ENCODE measurements at regions not wholly inside any gene's neighbourhood (a gene's known extent, or its start where the extent isn't known, plus 50 kb on each side); places are given as distances from the start of the nearest gene placed in this dataset.

DNA sequence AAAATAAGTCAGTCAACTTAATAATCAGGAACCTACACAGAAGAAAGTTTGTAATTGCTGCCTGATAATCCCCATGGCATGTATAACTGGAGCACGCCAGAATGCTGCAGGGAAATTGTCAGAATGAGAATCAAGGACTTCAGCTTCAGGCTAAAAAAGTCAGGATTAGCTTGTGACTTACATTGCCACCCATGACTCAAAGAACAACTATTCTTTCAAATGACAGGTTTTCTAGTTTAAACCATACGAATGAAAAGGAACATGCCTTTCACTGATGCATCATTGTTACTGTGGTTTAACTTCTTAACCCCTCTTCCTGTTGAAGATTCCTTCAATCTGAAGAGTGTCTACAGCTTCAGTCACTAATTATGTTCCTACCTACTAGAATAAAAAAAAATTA lies 112.4 kb downstream of the ISL1 start:
- ChIA-PET CTCF (no interaction called here), POLR2A (no interaction called here)
- H3K27me3 Mint-ChIP-seq: no peaks in the 10 kb centered on the region
- Histone ChIP-seq H3K4me1 (ENCODE audit: insufficient read depth, low read length) (no peaks in the 10 kb centered on the region), H3K9me3 (ENCODE audit: control insufficient read depth in 1 of 2, insufficient read depth in 1 of 2, low read length in 2 of 2) (peaks cover 0 to 10% of the 10 kb centered on the region in 2 experiments), H3K27me3 (ENCODE audit: control insufficient read depth in 1 of 2, insufficient read depth in 2 of 2, low read length in 2 of 2) (no peaks in the 10 kb centered on the region), H3K4me3 (ENCODE audit: low read length) (no peak overlapping the region), H3K36me3 (ENCODE audit: insufficient read depth, low read length) (no peaks in the 10 kb centered on the region), H3K27ac (ENCODE audit: low read depth in 1 of 2, low read length in 2 of 2) (no peak overlapping the region)
- H3K27ac Mint-ChIP-seq: no peak overlapping the region
- H3K4me1 Mint-ChIP-seq (ENCODE audit: low read depth): no peaks in the 10 kb centered on the region
- H3K36me3 Mint-ChIP-seq (ENCODE audit: low read depth): no peaks in the 10 kb centered on the region
- DNase-seq (no peak), ATAC-seq (ENCODE audit: poor library complexity) (no peak)
- intact Hi-C loops (cut with DNase I, micrococcal nuclease): no loop called here
- no peak overlapping the region for H3K4me3 Mint-ChIP-seq
- TF ChIP-seq, protein P1, sequence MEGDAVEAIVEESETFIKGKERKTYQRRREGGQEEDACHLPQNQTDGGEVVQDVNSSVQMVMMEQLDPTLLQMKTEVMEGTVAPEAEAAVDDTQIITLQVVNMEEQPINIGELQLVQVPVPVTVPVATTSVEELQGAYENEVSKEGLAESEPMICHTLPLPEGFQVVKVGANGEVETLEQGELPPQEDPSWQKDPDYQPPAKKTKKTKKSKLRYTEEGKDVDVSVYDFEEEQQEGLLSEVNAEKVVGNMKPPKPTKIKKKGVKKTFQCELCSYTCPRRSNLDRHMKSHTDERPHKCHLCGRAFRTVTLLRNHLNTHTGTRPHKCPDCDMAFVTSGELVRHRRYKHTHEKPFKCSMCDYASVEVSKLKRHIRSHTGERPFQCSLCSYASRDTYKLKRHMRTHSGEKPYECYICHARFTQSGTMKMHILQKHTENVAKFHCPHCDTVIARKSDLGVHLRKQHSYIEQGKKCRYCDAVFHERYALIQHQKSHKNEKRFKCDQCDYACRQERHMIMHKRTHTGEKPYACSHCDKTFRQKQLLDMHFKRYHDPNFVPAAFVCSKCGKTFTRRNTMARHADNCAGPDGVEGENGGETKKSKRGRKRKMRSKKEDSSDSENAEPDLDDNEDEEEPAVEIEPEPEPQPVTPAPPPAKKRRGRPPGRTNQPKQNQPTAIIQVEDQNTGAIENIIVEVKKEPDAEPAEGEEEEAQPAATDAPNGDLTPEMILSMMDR (IDR thresholded peaks at IDR 0.05): no peak
- H3K9me3 Mint-ChIP-seq: peaks cover 8% of the 10 kb centered on the region

DNA sequence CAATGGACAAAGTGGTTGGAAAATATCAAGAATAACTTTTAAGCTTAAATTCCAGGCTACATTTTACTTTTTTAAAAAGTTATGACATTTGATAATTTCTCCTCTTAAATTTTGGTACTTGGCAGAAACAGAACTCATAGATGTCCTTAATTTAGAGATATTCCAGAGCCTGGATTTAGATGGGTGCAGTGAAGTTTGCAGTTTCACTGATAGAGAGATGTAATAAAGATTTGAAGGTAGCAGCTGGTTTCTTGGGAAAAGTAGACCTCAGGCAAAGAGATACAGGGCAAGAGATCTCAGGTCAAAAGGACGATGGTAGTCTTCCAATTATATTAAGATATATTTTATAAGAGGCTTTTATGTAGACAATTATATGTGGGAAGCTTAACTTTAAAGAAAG lies 134.6 kb downstream of the ISL1 start:
- intact Hi-C loops (cut with DNase I, micrococcal nuclease): no loop called here
- Histone ChIP-seq H3K36me3 (ENCODE audit: insufficient read depth, low read length) (no peaks in the 10 kb centered on the region), H3K9me3 (ENCODE audit: control insufficient read depth in 1 of 2, insufficient read depth in 1 of 2, low read length in 2 of 2) (no peaks in the 10 kb centered on the region), H3K27me3 (ENCODE audit: control insufficient read depth in 1 of 2, insufficient read depth in 2 of 2, low read length in 2 of 2) (no peaks in the 10 kb centered on the region), H3K4me1 (ENCODE audit: insufficient read depth, low read length) (no peaks in the 10 kb centered on the region), H3K4me3 (ENCODE audit: low read length) (no peak overlapping the region), H3K27ac (ENCODE audit: low read depth in 1 of 2, low read length in 2 of 2) (no peak overlapping the region)
- ATAC-seq (ENCODE audit: poor library complexity): no peak
- no peak for DNase-seq
- Mint-ChIP-seq H3K27me3 (no peaks in the 10 kb centered on the region), H3K9me3 (peaks cover 5% of the 10 kb centered on the region), H3K36me3 (ENCODE audit: low read depth) (no peaks in the 10 kb centered on the region), H3K27ac (no peak overlapping the region), H3K4me3 (no peak overlapping the region), H3K4me1 (ENCODE audit: low read depth) (no peaks in the 10 kb centered on the region)
- TF ChIP-seq, protein P1 (IDR thresholded peaks at IDR 0.05): no peak
- POLR2A ChIA-PET: no interaction called here
- CTCF ChIA-PET: no interaction called here

DNA sequence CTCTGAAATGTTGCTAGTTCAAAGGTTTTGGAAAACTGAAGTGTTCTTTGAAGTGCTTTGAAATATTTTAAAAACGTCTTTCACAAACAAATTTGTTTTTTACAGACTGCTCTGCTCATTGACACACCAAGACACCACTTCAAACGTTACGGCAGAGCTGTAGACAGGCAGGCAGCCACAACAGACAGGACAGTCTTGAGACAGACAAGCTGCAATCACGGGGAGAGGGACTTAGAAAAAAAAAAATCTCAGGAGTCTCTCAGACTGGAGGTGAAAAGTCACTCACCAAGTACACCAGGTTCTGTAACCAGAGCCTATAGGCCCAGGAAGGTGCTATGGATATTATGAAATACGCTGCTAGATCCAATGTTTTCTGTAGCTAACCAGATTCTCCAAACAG lies 135.4 kb downstream of the ISL1 start:
- Mint-ChIP-seq H3K27me3 (no peaks in the 10 kb centered on the region), H3K9me3 (peaks cover 5% of the 10 kb centered on the region), H3K27ac (no peak overlapping the region), H3K4me1 (ENCODE audit: low read depth) (no peaks in the 10 kb centered on the region), H3K4me3 (no peak overlapping the region), H3K36me3 (ENCODE audit: low read depth) (no peaks in the 10 kb centered on the region)
- POLR2A ChIA-PET: no interaction called here
- no peak overlapping the region for H3K4me3 ChIP-seq (ENCODE audit: low read length)
- ATAC-seq (ENCODE audit: poor library complexity) (no peak), DNase-seq (no peak)
- intact Hi-C loops (cut with DNase I, micrococcal nuclease): no loop called here
- H3K27ac ChIP-seq (ENCODE audit: low read depth in 1 of 2, low read length in 2 of 2): no peak overlapping the region
- no peaks in the 10 kb centered on the region for H3K36me3 ChIP-seq (ENCODE audit: insufficient read depth, low read length)
- CTCF ChIA-PET: no interaction called here
- TF ChIP-seq, protein P1 (IDR thresholded peaks at IDR 0.05): no peak
- no peaks in the 10 kb centered on the region for H3K4me1 ChIP-seq (ENCODE audit: insufficient read depth, low read length)
- H3K27me3 ChIP-seq (ENCODE audit: control insufficient read depth in 1 of 2, insufficient read depth in 2 of 2, low read length in 2 of 2): no peaks in the 10 kb centered on the region
- H3K9me3 ChIP-seq (ENCODE audit: control insufficient read depth in 1 of 2, insufficient read depth in 1 of 2, low read length in 2 of 2): no peaks in the 10 kb centered on the region
